PC-9 (cell line): ENCODE measurements at regions not wholly inside any gene's neighbourhood (a gene's known extent, or its start where the extent isn't known, plus 50 kb on each side); places are given as distances from the start of the nearest gene placed in this dataset.

ENCODE experiments used
- CTCF ChIP-seq: fragments of 200-600 bp; sonication (generic); conservative IDR thresholded peaks from 2 replicates; pipeline ENCODE4 v1.6.1; 2017; ENCODE audit warnings: mixed run types, antibody characterized with exemption, mild to moderate bottlenecking, moderate library complexity
- EZH2 ChIP-seq: fragments of 200-600 bp; sonication (generic); IDR thresholded peaks from 2 replicates; pipeline ENCODE4 v1.8.0; 2017; ENCODE audit warnings: antibody characterized with exemption, low read depth

- TF ChIP-seq CTCF (no peak), EZH2 (no peak)
Observed at GRCh38 chr16:54517181-54517580, 230.6 kb upstream of the IRX3 start.
